Chondrocyte (in vitro differentiated cells): ENCODE measurements at regions not wholly inside any gene's neighbourhood (a gene's known extent, or its start where the extent isn't known, plus 50 kb on each side); places are given as distances from the start of the nearest gene placed in this dataset.

Experiments used
- DNase-seq: peaks from one replicate; pipeline ENCODE4 v3.0.0; 2021; ENCODE audit warnings: mixed read lengths, low spot score
- H3K27ac Mint-ChIP-seq: one replicate; pipeline ENCODE4 v1.8.0; 2021; ENCODE audit warnings: mild to moderate bottlenecking, moderate library complexity, mixed read lengths; ENCODE audit not compliant: unreplicated experiment
- H3K27me3 Mint-ChIP-seq: 2 replicates; pipeline ENCODE4 v1.8.0; 2021; ENCODE audit warnings: low read depth, mixed read lengths
- H3K36me3 Mint-ChIP-seq: 2 replicates; pipeline ENCODE4 v1.8.0; 2021; ENCODE audit warnings: low read depth, mixed read lengths
- H3K4me1 Mint-ChIP-seq: 2 replicates; pipeline ENCODE4 v1.8.0; 2021; ENCODE audit warnings: low read depth, mild to moderate bottlenecking, mixed read lengths
- H3K4me3 Mint-ChIP-seq: one replicate; pipeline ENCODE4 v1.8.0; 2021; ENCODE audit warnings: mild to moderate bottlenecking, moderate library complexity, mixed read lengths; ENCODE audit not compliant: unreplicated experiment
- H3K9me3 Mint-ChIP-seq: 2 replicates; pipeline ENCODE4 v1.8.0; 2021; ENCODE audit warnings: low read depth, mixed read lengths
- TF ChIP-seq, protein P1 (sequence below): fragments of 200-600 bp; sonication (generic); IDR thresholded peaks from 2 replicates; pipeline ENCODE4 v1.5.0; 2021; ENCODE audit warnings: antibody characterized with exemption, mild to moderate bottlenecking, moderate library complexity

DNA sequence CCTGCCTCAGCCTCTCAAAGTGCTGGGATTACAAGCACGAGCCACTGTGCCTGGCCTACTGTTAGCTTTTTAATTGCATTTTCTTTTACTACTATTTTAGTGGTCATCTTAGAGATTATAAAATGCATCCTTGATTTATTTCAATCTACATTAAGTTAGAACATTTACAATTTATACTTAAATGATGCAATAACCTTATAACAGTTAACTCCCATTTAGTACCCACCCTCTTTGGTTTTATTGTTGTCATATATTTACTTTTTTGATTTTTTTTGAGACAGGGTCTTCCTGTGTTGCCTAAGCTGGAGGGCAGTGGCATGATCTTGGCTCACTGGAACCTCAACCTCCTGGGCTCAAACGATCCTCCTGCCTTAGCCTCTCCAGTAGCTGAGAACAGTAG is 77.3 kb downstream of the PPCDC start:
- Mint-ChIP-seq H3K9me3 (no peaks in the 10 kb centered on the region), H3K4me3 (no peak overlapping the region), H3K4me1 (peaks cover 11% of the 10 kb centered on the region), H3K27ac (no peak overlapping the region), H3K27me3 (no peaks in the 10 kb centered on the region), H3K36me3 (peaks cover 3% of the 10 kb centered on the region)
- TF ChIP-seq, protein P1, sequence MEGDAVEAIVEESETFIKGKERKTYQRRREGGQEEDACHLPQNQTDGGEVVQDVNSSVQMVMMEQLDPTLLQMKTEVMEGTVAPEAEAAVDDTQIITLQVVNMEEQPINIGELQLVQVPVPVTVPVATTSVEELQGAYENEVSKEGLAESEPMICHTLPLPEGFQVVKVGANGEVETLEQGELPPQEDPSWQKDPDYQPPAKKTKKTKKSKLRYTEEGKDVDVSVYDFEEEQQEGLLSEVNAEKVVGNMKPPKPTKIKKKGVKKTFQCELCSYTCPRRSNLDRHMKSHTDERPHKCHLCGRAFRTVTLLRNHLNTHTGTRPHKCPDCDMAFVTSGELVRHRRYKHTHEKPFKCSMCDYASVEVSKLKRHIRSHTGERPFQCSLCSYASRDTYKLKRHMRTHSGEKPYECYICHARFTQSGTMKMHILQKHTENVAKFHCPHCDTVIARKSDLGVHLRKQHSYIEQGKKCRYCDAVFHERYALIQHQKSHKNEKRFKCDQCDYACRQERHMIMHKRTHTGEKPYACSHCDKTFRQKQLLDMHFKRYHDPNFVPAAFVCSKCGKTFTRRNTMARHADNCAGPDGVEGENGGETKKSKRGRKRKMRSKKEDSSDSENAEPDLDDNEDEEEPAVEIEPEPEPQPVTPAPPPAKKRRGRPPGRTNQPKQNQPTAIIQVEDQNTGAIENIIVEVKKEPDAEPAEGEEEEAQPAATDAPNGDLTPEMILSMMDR = no peak
- no peak for DNase-seq

DNA sequence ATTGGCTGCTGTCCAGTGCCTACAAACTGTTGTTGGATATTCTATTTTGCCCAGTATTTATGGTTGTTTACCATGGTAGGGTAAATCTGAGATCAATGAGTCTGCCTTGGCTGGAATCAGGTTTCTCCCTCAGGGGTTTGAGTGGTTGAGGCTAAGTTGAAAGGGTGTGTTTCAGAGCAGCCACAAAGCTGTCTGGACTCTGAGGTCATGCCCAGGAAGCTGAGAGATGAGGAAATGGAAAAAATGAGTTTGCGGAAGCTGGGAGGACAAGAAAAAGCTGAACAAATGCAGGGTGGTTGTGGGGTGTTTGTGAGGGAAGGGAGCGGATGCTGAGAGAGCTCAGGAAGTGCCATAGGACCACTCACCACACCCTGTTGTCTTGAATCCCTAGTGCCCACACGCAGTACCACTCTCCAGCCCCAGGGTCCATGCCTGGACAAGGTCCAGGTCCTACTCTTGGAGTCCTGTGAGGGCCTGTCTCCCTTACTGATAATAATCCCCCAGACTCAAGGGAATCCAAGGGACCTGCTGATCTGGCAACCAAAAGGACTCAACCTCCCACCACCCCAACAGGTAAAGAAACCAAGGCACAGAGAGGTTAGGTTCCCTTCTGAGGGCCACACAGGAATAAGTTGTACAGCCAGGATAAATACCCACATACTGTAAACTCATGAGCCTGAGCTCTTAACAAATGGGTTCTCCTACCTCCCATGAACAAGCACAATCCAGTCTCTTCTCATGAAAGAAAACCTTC is 81.6 kb downstream of the PPCDC start:
- H3K9me3 Mint-ChIP-seq = no peaks in the 10 kb centered on the region
- no peak for DNase-seq
- H3K27ac Mint-ChIP-seq = peak overlapping the region; percentile 84
- H3K4me1 Mint-ChIP-seq = peaks cover 43% of the 10 kb centered on the region
- no peak overlapping the region for H3K4me3 Mint-ChIP-seq
- H3K36me3 Mint-ChIP-seq = peaks cover 2% of the 10 kb centered on the region
- no peaks in the 10 kb centered on the region for H3K27me3 Mint-ChIP-seq
- TF ChIP-seq, protein P1 = no peak

DNA sequence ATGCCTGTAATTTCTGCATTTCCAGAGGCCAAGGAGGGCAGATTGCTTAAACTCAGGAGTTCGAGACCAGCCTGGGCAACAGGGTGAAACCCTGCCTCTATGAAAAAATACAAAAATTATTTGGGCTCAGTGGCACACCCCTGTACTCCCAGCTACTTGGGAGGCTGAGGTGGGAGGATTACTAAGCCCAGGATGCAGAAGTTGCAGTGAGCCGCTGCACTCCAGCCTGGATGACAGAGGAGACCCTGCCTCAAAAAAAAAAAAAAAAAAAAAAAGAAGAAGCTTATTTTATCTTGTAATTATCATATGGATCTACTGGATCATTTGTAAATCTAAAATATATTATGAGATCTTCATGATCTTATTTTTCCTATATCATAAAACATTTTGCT is 84.1 kb downstream of the PPCDC start:
- Mint-ChIP-seq H3K27ac (peak overlapping the region; percentile 97), H3K36me3 (peaks cover 2% of the 10 kb centered on the region), H3K4me3 (no peak overlapping the region), H3K27me3 (no peaks in the 10 kb centered on the region), H3K4me1 (peaks cover 47% of the 10 kb centered on the region), H3K9me3 (no peaks in the 10 kb centered on the region)
- DNase-seq = no peak
- TF ChIP-seq, protein P1 = no peak

DNA sequence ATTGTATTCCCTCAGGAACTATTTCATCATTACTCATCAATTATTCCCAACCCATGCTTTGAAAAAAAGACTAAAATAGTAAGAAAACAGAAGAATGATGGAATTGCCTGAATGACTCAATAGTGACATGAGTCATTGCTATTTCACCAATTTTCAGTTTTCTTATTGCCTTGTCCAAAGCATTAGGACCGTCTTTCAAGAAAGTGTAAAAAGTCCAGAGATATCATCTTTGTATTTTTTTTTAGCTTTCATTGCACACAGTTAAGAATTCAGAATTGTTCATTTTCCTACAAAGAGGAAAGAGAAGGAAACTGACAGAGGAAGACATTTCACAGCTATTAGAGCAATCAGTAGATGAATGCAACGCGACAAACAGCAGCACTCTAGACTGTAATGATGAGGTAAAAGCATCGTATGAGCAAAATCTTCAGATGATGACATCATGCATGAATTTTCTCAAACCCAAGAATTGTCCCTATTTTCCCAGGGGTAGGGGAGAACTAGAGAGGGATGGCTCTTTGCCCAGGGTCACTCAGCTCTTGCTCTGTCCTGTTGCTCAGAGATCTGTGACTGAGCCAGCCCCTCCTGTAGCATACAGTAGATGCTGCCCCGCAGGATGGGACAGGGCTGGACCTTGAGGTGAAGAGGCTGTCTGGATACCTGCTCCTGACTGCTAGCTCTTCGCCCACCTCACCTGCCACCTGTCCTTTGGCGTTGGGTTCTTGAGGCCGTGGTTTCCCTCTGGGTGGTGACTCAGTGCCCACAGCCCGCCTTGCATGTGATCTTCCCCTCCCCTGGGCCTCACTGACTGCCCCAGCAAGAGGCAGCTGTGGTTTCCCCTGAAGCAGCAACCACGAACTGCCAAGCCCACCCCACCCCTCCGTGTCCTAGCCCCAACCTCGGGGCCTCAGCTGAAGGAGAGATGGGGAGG is 84.8 kb downstream of the PPCDC start:
- no peak for DNase-seq
- peak overlapping the region; percentile 97 for H3K27ac Mint-ChIP-seq
- H3K4me3 Mint-ChIP-seq = peak overlapping the region; percentile 21
- peaks cover 6% of the 10 kb centered on the region for H3K9me3 Mint-ChIP-seq
- peaks cover 4% of the 10 kb centered on the region for H3K36me3 Mint-ChIP-seq
- TF ChIP-seq, protein P1 = no peak
- H3K27me3 Mint-ChIP-seq = no peaks in the 10 kb centered on the region
- H3K4me1 Mint-ChIP-seq = peaks cover 47% of the 10 kb centered on the region

DNA sequence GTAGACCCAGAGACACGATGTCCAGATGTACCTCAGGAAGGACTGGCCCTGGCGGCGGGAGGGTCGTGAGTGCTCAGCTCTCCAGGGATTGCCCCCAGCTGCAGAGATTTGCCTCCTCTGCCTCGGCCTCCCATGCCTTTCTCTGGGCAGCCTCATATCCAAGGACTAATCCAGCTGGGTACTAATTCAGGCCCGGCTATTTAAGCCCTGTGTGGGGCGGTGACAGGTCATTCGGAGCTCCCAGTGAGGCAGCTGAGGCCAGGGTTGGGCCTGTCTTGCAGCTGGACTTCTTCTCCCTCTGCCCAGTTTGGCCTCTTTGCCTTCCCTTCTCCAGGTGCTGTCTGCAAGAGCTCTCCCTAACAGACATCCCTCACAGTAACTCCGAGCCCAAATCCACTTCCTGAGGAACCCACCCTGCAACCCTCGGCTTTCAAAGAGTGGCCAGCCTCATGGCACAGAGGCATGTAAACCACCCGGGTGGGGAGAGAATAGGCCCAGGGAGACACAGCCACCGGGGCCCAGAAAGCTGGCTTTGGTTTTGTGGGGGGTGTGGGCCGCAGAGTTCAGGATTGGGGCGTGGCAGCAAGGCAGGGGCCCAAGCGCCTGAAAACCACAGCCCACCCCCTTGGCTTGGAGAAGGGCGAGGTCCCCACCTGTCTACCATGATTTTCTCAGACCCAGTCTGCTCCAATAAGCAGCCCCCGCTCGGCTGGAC is 85.8 kb downstream of the PPCDC start:
- H3K36me3 Mint-ChIP-seq = peaks cover 3% of the 10 kb centered on the region
- no peaks in the 10 kb centered on the region for H3K27me3 Mint-ChIP-seq
- no peak overlapping the region for H3K4me3 Mint-ChIP-seq
- TF ChIP-seq, protein P1 = no peak
- DNase-seq = no peak
- peak overlapping the region; percentile 97 for H3K27ac Mint-ChIP-seq
- peaks cover 8% of the 10 kb centered on the region for H3K9me3 Mint-ChIP-seq
- H3K4me1 Mint-ChIP-seq = peaks cover 47% of the 10 kb centered on the region
